HFFc6 (cell line): ENCODE measurements at regions not wholly inside any gene's neighbourhood (a gene's known extent, or its start where the extent isn't known, plus 50 kb on each side); places are given as distances from the start of the nearest gene placed in this dataset.

Experiments
- DNase-seq: peaks from one replicate; pipeline ENCODE4 v3.0.0-alpha.2; 2018
- H3K27ac Mint-ChIP-seq: 2 replicates; pipeline ENCODE4 v1.8.0; 2020; ENCODE audit warnings: mild to moderate bottlenecking, mixed read lengths
- H3K27me3 Mint-ChIP-seq: 2 replicates; pipeline ENCODE4 v1.8.0; 2021; ENCODE audit warnings: mild to moderate bottlenecking, moderate library complexity, mixed read lengths; ENCODE audit not compliant: insufficient read depth
- H3K36me3 Mint-ChIP-seq: 2 replicates; pipeline ENCODE4 v1.8.0; 2021; ENCODE audit warnings: low read depth, mixed read lengths
- H3K4me1 Mint-ChIP-seq: 2 replicates; pipeline ENCODE4 v1.8.0; 2020; ENCODE audit warnings: low read depth, mixed read lengths
- H3K4me3 Mint-ChIP-seq: 2 replicates; pipeline ENCODE4 v1.8.0; 2020; ENCODE audit warnings: mild to moderate bottlenecking, moderate library complexity, mixed read lengths
- H3K9me3 Mint-ChIP-seq: 2 replicates; pipeline ENCODE4 v1.8.0; 2020; ENCODE audit warnings: mild to moderate bottlenecking, mixed read lengths
- CTCF ChIP-seq: fragments of 200-600 bp; sonication (generic); IDR thresholded peaks from 2 replicates; pipeline ENCODE4 v1.5.0; 2021; ENCODE audit warnings: antibody characterized with exemption, mild to moderate bottlenecking

GRCh38 chr10:44238212-44238611 is 146.7 kb downstream of the CXCL12 start:
- peaks cover under 1% of the 10 kb centered on the region; the same call in 1 of the 2 replicates for H3K27me3 Mint-ChIP-seq
- no peaks in the 10 kb centered on the region for H3K36me3 Mint-ChIP-seq
- no peak overlapping the region for H3K4me3 Mint-ChIP-seq
- DNase-seq, result no peak
- H3K4me1 Mint-ChIP-seq, result peaks cover 15% of the 10 kb centered on the region
- H3K27ac Mint-ChIP-seq, result no peak overlapping the region
- TF ChIP-seq CTCF, result no peak
- no peaks in the 10 kb centered on the region for H3K9me3 Mint-ChIP-seq

GRCh38 chr10:44237364-44238049 is 147.4 kb downstream of the CXCL12 start:
- Mint-ChIP-seq H3K9me3 (no peaks in the 10 kb centered on the region), H3K4me1 (peaks cover 15% of the 10 kb centered on the region), H3K36me3 (no peaks in the 10 kb centered on the region), H3K27me3 (peaks cover 4% of the 10 kb centered on the region; the same call in 1 of the 2 replicates), H3K27ac (no peak overlapping the region), H3K4me3 (no peak overlapping the region)
- TF ChIP-seq CTCF, result no peak
- DNase-seq, result no peak

GRCh38 chr10:44235363-44235762 is 149.5 kb downstream of the CXCL12 start:
- peaks cover 8% of the 10 kb centered on the region; the same call in 1 of the 2 replicates for H3K27me3 Mint-ChIP-seq
- no peaks in the 10 kb centered on the region; the same call in 1 of the 2 replicates for H3K9me3 Mint-ChIP-seq
- no peak for TF ChIP-seq CTCF
- no peaks in the 10 kb centered on the region for H3K36me3 Mint-ChIP-seq
- H3K4me1 Mint-ChIP-seq, result peaks cover 4% of the 10 kb centered on the region
- no peak overlapping the region for H3K4me3 Mint-ChIP-seq
- no peak for DNase-seq
- no peak overlapping the region for H3K27ac Mint-ChIP-seq

GRCh38 chr10:44234483-44234875 is 150.4 kb downstream of the CXCL12 start:
- Mint-ChIP-seq H3K4me3 (no peak overlapping the region), H3K9me3 (no peaks in the 10 kb centered on the region; the same call in 1 of the 2 replicates), H3K27me3 (peaks cover 8% of the 10 kb centered on the region; the same call in 1 of the 2 replicates), H3K4me1 (no peaks in the 10 kb centered on the region), H3K27ac (no peak overlapping the region), H3K36me3 (no peaks in the 10 kb centered on the region)
- no peak for TF ChIP-seq CTCF
- no peak for DNase-seq

- Mint-ChIP-seq H3K27ac (no peak overlapping the region), H3K4me1 (no peaks in the 10 kb centered on the region), H3K9me3 (no peaks in the 10 kb centered on the region; the same call in 1 of the 2 replicates), H3K4me3 (no peak overlapping the region), H3K27me3 (peaks cover 12% of the 10 kb centered on the region; the same call in 1 of the 2 replicates), H3K36me3 (no peaks in the 10 kb centered on the region)
- DNase-seq, result no peak
- no peak for TF ChIP-seq CTCF
These were observed 151.1 kb downstream of the CXCL12 start for GRCh38 chr10:44233561-44234482.
